Osteoblast (primary cell): ENCODE measurements at regions not wholly inside any gene's neighbourhood (a gene's known extent, or its start where the extent isn't known, plus 50 kb on each side); places are given as distances from the start of the nearest gene placed in this dataset.

Source experiments
- DNase-seq: peaks from one replicate; pipeline ENCODE4 v3.0.0; 2011; ENCODE audit warnings: low spot score, mixed read lengths; ENCODE audit not compliant: insufficient read length; ENCODE audit errors: missing footprints
- H2AFZ ChIP-seq: 2 replicates; pipeline ENCODE4 v1.6.0; 2011; ENCODE audit warnings: mild to moderate bottlenecking, low read length
- H3K27ac ChIP-seq: 2 replicates; pipeline ENCODE4 v1.5.1; 2011; ENCODE audit warnings: mild to moderate bottlenecking, low read depth, low read length, moderate library complexity
- H3K27me3 ChIP-seq: 2 replicates; pipeline ENCODE4 v1.6.0; 2012; ENCODE audit warnings: mild to moderate bottlenecking, control low read depth, inconsistent platforms, low read length, moderate library complexity; ENCODE audit not compliant: insufficient read depth
- H3K36me3 ChIP-seq: 2 replicates; pipeline ENCODE4 v1.5.1; 2011; ENCODE audit warnings: mild to moderate bottlenecking, low read length, control low read depth, moderate library complexity; ENCODE audit not compliant: insufficient read depth
- H3K4me1 ChIP-seq: 2 replicates; pipeline ENCODE4 v1.5.1; 2011; ENCODE audit warnings: mild to moderate bottlenecking, low read length, control low read depth, moderate library complexity; ENCODE audit not compliant: insufficient read depth
- H3K4me2 ChIP-seq: 2 replicates; pipeline ENCODE4 v1.6.0; 2011; ENCODE audit warnings: mild to moderate bottlenecking, low read length; ENCODE audit not compliant: insufficient read depth
- H3K4me3 ChIP-seq: fragments of 200-600 bp; sonication (generic); 3 replicates; pipeline ENCODE4 v1.5.1; 2012; ENCODE audit warnings: mild to moderate bottlenecking, low read length, inconsistent platforms; ENCODE audit not compliant: insufficient read depth
- H3K79me2 ChIP-seq: 2 replicates; pipeline ENCODE4 v1.6.0; 2012; ENCODE audit warnings: mild to moderate bottlenecking, low read length, control low read depth, inconsistent platforms; ENCODE audit not compliant: insufficient read depth
- H3K9me3 ChIP-seq: 2 replicates; pipeline ENCODE4 v1.5.1; 2011; ENCODE audit warnings: low read depth, low read length, control low read depth
- H4K20me1 ChIP-seq: 2 replicates; pipeline ENCODE4 v1.6.0; 2012; ENCODE audit warnings: mild to moderate bottlenecking, low read length, control low read depth; ENCODE audit not compliant: insufficient read depth
- CTCF ChIP-seq: IDR thresholded peaks from 2 replicates; pipeline ENCODE4 v1.5.1; 2011; ENCODE audit warnings: mild to moderate bottlenecking, low read depth, low read length, moderate library complexity; ENCODE audit errors: extremely low read depth

GRCh38 chr9:106644661-106645060 lies 218.3 kb upstream of the ZNF462 start:
- Histone ChIP-seq H3K9me3 (no peaks in the 10 kb centered on the region), H3K27ac (no peak overlapping the region), H4K20me1 (no peaks in the 10 kb centered on the region), H3K27me3 (no peaks in the 10 kb centered on the region), H3K79me2 (no peaks in the 10 kb centered on the region), H3K4me3 (no peak overlapping the region), H3K36me3 (no peaks in the 10 kb centered on the region), H3K4me2 (no peak overlapping the region), H3K4me1 (no peaks in the 10 kb centered on the region), H2AFZ (no peak overlapping the region)
- DNase-seq, result peak; percentile 25
- no peak for TF ChIP-seq CTCF

DNA sequence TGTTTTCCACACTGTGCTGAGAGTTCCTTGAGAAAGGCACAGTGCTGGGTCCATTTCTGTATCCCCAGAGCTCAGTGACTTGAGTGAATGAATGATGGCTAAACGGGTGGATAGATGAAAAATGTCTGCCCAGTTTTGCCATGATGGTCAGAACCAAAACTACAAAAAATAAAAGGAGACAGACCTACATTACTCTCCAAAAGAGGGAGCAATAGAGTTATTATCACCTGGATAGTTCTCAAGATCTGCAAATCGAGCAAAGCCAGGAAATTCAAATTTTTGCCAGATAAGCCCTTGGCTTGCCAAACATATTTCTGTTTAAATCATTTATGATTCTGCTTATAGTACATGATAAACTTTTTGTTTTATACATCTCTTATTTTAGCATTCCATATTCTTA lies 214.2 kb upstream of the ZNF462 start:
- no peak overlapping the region for H3K27ac ChIP-seq
- H2AFZ ChIP-seq, result no peak overlapping the region
- no peaks in the 10 kb centered on the region for H3K36me3 ChIP-seq
- peak; percentile 30 for TF ChIP-seq CTCF
- no peaks in the 10 kb centered on the region for H3K4me1 ChIP-seq
- H3K79me2 ChIP-seq, result no peaks in the 10 kb centered on the region
- no peaks in the 10 kb centered on the region for H3K9me3 ChIP-seq
- H3K4me2 ChIP-seq, result no peak overlapping the region
- H4K20me1 ChIP-seq, result no peaks in the 10 kb centered on the region
- H3K27me3 ChIP-seq, result no peaks in the 10 kb centered on the region
- peak; percentile 72 for DNase-seq
- H3K4me3 ChIP-seq, result no peak overlapping the region

DNA sequence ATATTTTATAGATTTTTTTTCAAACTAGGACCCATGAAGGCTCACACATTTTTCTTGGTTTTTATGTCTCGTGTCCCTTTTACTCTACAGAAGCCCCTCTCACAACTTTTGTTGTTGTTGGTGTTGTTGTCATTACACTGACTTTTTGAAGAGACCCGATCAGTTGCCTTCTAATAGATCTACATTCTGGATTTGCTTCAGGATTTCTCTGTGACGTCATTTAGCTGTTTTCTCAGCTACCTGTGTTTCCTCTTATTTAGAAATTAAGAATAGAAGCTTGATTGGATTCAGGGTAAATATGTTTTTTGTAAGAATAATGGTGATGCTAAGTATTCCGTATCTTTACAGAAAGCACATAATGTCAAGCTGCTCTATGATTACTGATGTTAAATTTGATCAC lies 213.3 kb upstream of the ZNF462 start:
- DNase-seq, result no peak
- Histone ChIP-seq H3K79me2 (no peaks in the 10 kb centered on the region), H3K36me3 (no peaks in the 10 kb centered on the region), H3K4me2 (no peak overlapping the region), H2AFZ (no peak overlapping the region), H4K20me1 (no peaks in the 10 kb centered on the region), H3K27me3 (no peaks in the 10 kb centered on the region), H3K27ac (no peak overlapping the region), H3K4me3 (no peak overlapping the region), H3K9me3 (no peaks in the 10 kb centered on the region), H3K4me1 (no peaks in the 10 kb centered on the region)
- no peak for TF ChIP-seq CTCF

DNA sequence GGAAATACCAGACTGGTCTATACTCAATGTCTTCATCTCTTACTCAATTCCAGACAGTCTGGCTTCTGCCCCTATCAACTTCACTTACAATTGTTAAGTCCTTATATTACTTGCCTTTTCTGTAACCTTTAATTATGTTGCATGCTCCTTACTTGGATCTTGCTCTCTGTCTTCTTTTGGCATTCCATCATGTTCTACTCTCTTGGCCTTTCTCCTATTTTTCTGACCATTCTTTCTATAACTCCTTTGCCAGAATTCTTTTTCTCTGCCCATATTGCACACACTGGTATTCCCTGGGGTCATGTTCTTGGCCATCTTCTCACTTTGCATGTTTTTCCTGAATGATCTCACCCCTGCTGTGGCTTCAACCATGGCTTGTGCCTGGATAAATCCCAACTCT lies 209.8 kb upstream of the ZNF462 start:
- H3K4me1 ChIP-seq, result no peaks in the 10 kb centered on the region
- DNase-seq, result peak; percentile 51
- no peak for TF ChIP-seq CTCF

More for the DNA sequence above, 209.8 kb upstream of the ZNF462 start:
- Histone ChIP-seq H3K27me3 (no peaks in the 10 kb centered on the region), H3K36me3 (no peaks in the 10 kb centered on the region), H3K4me2 (no peak overlapping the region), H2AFZ (no peak overlapping the region), H3K9me3 (no peaks in the 10 kb centered on the region), H3K4me3 (no peak overlapping the region), H4K20me1 (no peaks in the 10 kb centered on the region), H3K27ac (no peak overlapping the region), H3K79me2 (no peaks in the 10 kb centered on the region)
